Osteoblast (primary cell): ENCODE measurements at regions not wholly inside any gene's neighbourhood (a gene's known extent, or its start where the extent isn't known, plus 50 kb on each side); places are given as distances from the start of the nearest gene placed in this dataset.

ENCODE experiments used
- DNase-seq: peaks from one replicate; pipeline ENCODE4 v3.0.0; 2011; ENCODE audit warnings: low spot score, mixed read lengths; ENCODE audit not compliant: insufficient read length; ENCODE audit errors: missing footprints
- H2AFZ ChIP-seq: 2 replicates; pipeline ENCODE4 v1.6.0; 2011; ENCODE audit warnings: mild to moderate bottlenecking, low read length
- H3K27ac ChIP-seq: 2 replicates; pipeline ENCODE4 v1.5.1; 2011; ENCODE audit warnings: mild to moderate bottlenecking, low read depth, low read length, moderate library complexity
- H3K27me3 ChIP-seq: 2 replicates; pipeline ENCODE4 v1.6.0; 2012; ENCODE audit warnings: mild to moderate bottlenecking, control low read depth, inconsistent platforms, low read length, moderate library complexity; ENCODE audit not compliant: insufficient read depth
- H3K36me3 ChIP-seq: 2 replicates; pipeline ENCODE4 v1.5.1; 2011; ENCODE audit warnings: mild to moderate bottlenecking, low read length, control low read depth, moderate library complexity; ENCODE audit not compliant: insufficient read depth
- H3K4me1 ChIP-seq: 2 replicates; pipeline ENCODE4 v1.5.1; 2011; ENCODE audit warnings: mild to moderate bottlenecking, low read length, control low read depth, moderate library complexity; ENCODE audit not compliant: insufficient read depth
- H3K4me2 ChIP-seq: 2 replicates; pipeline ENCODE4 v1.6.0; 2011; ENCODE audit warnings: mild to moderate bottlenecking, low read length; ENCODE audit not compliant: insufficient read depth
- H3K4me3 ChIP-seq: fragments of 200-600 bp; sonication (generic); 3 replicates; pipeline ENCODE4 v1.5.1; 2012; ENCODE audit warnings: mild to moderate bottlenecking, low read length, inconsistent platforms; ENCODE audit not compliant: insufficient read depth
- H3K79me2 ChIP-seq: 2 replicates; pipeline ENCODE4 v1.6.0; 2012; ENCODE audit warnings: mild to moderate bottlenecking, low read length, control low read depth, inconsistent platforms; ENCODE audit not compliant: insufficient read depth
- H3K9me3 ChIP-seq: 2 replicates; pipeline ENCODE4 v1.5.1; 2011; ENCODE audit warnings: low read depth, low read length, control low read depth
- H4K20me1 ChIP-seq: 2 replicates; pipeline ENCODE4 v1.6.0; 2012; ENCODE audit warnings: mild to moderate bottlenecking, low read length, control low read depth; ENCODE audit not compliant: insufficient read depth
- CTCF ChIP-seq: IDR thresholded peaks from 2 replicates; pipeline ENCODE4 v1.5.1; 2011; ENCODE audit warnings: mild to moderate bottlenecking, low read depth, low read length, moderate library complexity; ENCODE audit errors: extremely low read depth

- H3K4me2 ChIP-seq, result no peak overlapping the region
- H2AFZ ChIP-seq, result peak overlapping the region; percentile 32
- no peaks in the 10 kb centered on the region for H3K27me3 ChIP-seq
- DNase-seq, result no peak
- no peaks in the 10 kb centered on the region for H3K36me3 ChIP-seq
- H3K4me1 ChIP-seq, result peaks cover 16% of the 10 kb centered on the region
- no peak for TF ChIP-seq CTCF
- no peaks in the 10 kb centered on the region for H4K20me1 ChIP-seq
- H3K79me2 ChIP-seq, result no peaks in the 10 kb centered on the region
- H3K9me3 ChIP-seq, result no peaks in the 10 kb centered on the region
- no peak overlapping the region for H3K4me3 ChIP-seq
- H3K27ac ChIP-seq, result peak overlapping the region; percentile 13
Observed at GRCh38 chr12:88889326-88890110, 309.2 kb upstream of the KITLG start.

- Histone ChIP-seq H3K4me1 (peaks cover 2% of the 10 kb centered on the region), H4K20me1 (no peaks in the 10 kb centered on the region), H3K36me3 (no peaks in the 10 kb centered on the region), H3K27ac (no peak overlapping the region), H2AFZ (no peak overlapping the region), H3K4me3 (no peak overlapping the region), H3K4me2 (no peak overlapping the region), H3K27me3 (no peaks in the 10 kb centered on the region), H3K9me3 (no peaks in the 10 kb centered on the region), H3K79me2 (no peaks in the 10 kb centered on the region)
- no peak for TF ChIP-seq CTCF
- no peak for DNase-seq
Observed at GRCh38 chr12:88884600-88884999, 304.3 kb upstream of the KITLG start.

- Histone ChIP-seq H2AFZ (no peak overlapping the region), H3K27me3 (no peaks in the 10 kb centered on the region), H3K4me2 (no peak overlapping the region), H3K9me3 (no peaks in the 10 kb centered on the region), H4K20me1 (no peaks in the 10 kb centered on the region), H3K36me3 (no peaks in the 10 kb centered on the region), H3K27ac (no peak overlapping the region), H3K4me1 (no peaks in the 10 kb centered on the region), H3K4me3 (no peak overlapping the region), H3K79me2 (no peaks in the 10 kb centered on the region)
- no peak for TF ChIP-seq CTCF
- no peak for DNase-seq
Observed at GRCh38 chr12:88882662-88883061, 302.4 kb upstream of the KITLG start.

- Histone ChIP-seq H3K27me3 (no peaks in the 10 kb centered on the region), H3K9me3 (no peaks in the 10 kb centered on the region), H3K79me2 (no peaks in the 10 kb centered on the region), H3K4me3 (no peak overlapping the region), H4K20me1 (no peaks in the 10 kb centered on the region), H2AFZ (no peak overlapping the region), H3K4me2 (no peak overlapping the region), H3K4me1 (no peaks in the 10 kb centered on the region), H3K27ac (no peak overlapping the region), H3K36me3 (no peaks in the 10 kb centered on the region)
- no peak for TF ChIP-seq CTCF
- no peak for DNase-seq
Observed at GRCh38 chr12:88880051-88880450, 299.8 kb upstream of the KITLG start.
